ENCODE measurements at regions not wholly inside any gene's neighbourhood (a gene's known extent, or its start where the extent isn't known, plus 50 kb on each side); places are given as distances from the start of the nearest gene placed in this dataset.
"Not testable (repeated sequence)": the region's sequence is repeated elsewhere in the genome, so short reads cannot be mapped to it uniquely, and the experiment has no call there.

GRCh38 chr14:39500253-39500652 lies 68.0 kb upstream of the FBXO33 start:
- Mint-ChIP-seq H3K9me3 (peaks cover 4% of the 10 kb centered on the region), H3K4me3 (no peak overlapping the region), H3K4me1 (no peaks in the 10 kb centered on the region), H3K27me3 (ENCODE audit: low read depth) (no peaks in the 10 kb centered on the region), H3K36me3 (ENCODE audit: low read depth) (peaks cover 11% of the 10 kb centered on the region), H3K27ac (ENCODE audit: unreplicated experiment) (no peak overlapping the region)
- DNase-seq (ENCODE audit: low read depth, low spot score) = no peak
- TF ChIP-seq, protein P1, sequence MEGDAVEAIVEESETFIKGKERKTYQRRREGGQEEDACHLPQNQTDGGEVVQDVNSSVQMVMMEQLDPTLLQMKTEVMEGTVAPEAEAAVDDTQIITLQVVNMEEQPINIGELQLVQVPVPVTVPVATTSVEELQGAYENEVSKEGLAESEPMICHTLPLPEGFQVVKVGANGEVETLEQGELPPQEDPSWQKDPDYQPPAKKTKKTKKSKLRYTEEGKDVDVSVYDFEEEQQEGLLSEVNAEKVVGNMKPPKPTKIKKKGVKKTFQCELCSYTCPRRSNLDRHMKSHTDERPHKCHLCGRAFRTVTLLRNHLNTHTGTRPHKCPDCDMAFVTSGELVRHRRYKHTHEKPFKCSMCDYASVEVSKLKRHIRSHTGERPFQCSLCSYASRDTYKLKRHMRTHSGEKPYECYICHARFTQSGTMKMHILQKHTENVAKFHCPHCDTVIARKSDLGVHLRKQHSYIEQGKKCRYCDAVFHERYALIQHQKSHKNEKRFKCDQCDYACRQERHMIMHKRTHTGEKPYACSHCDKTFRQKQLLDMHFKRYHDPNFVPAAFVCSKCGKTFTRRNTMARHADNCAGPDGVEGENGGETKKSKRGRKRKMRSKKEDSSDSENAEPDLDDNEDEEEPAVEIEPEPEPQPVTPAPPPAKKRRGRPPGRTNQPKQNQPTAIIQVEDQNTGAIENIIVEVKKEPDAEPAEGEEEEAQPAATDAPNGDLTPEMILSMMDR (conservative IDR thresholded peaks at IDR 0.05) = no peak

DNA sequence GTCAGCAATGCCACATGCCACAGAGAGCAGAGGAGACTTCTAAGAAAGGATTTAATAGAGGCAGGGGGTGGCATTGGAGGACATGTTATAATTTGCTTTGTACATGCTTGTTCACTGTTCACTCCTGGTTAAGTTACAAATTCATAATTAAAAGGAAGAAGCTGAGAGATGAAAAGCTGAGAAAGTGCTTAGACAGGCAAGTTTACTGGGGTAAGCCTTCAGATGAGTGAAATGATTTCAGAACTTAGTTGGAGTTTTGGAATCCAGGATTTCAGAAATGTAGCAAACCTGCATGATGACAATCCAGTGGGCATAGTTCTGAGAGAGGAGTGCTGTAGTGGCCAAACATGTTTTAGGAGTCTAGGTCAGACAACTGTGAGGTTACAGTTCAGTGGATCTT lies 67.3 kb upstream of the FBXO33 start:
- Mint-ChIP-seq H3K4me1 (no peaks in the 10 kb centered on the region), H3K27ac (ENCODE audit: unreplicated experiment) (no peak overlapping the region), H3K4me3 (no peak overlapping the region), H3K27me3 (ENCODE audit: low read depth) (no peaks in the 10 kb centered on the region), H3K36me3 (ENCODE audit: low read depth) (peaks cover 11% of the 10 kb centered on the region), H3K9me3 (peaks cover 4% of the 10 kb centered on the region)
- TF ChIP-seq, protein P1 (conservative IDR thresholded peaks at IDR 0.05) = no peak
- DNase-seq (ENCODE audit: low read depth, low spot score) = no peak

DNA sequence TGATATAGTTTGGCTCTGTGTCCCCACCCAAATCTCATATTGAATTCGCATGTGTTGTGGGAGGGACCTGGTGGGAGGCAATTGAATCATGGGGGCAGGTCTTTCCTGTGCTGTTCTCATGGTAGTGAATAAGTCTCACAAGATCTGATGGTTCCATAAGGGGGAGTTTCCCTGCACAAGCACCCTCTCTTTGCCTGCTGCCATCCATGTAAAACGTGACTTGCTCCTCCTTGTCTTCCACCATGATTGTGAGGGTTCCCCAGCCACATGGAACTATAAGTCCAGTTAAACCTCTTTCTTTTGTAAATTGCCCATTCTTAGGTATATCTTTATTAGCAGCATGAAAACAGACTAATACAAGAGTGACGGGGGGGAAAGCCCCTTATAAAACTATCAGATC lies 65.4 kb upstream of the FBXO33 start:
- not testable (repeated sequence) for H3K27ac Mint-ChIP-seq (ENCODE audit: unreplicated experiment); DNase-seq (ENCODE audit: low read depth, low spot score); H3K4me1 Mint-ChIP-seq; H3K9me3 Mint-ChIP-seq; H3K4me3 Mint-ChIP-seq; H3K27me3 Mint-ChIP-seq (ENCODE audit: low read depth)
- peaks cover 14% of the 10 kb centered on the region for H3K36me3 Mint-ChIP-seq (ENCODE audit: low read depth)

DNA sequence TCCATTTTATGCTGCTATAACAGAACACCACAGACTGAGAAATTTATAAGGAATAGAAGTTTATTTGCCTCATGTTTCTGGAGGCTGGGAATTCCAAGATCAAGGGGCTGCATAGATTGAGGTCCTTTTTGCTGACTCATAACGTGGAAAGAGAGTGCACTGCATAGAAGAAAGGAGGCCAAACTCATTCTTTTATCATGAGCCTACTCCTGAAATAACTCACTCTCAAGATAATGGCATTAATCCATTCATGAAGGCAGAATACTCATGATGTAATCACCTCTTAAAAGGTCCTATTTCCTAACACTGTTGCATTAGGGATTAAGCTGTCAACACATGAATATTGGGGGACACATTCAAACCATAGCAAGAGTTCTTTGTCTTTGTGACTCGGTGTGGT lies 60.0 kb upstream of the FBXO33 start:
- TF ChIP-seq, protein P1 (conservative IDR thresholded peaks at IDR 0.05) = no peak
- DNase-seq (ENCODE audit: low read depth, low spot score) = no peak
- Mint-ChIP-seq H3K27me3 (ENCODE audit: low read depth) (no peaks in the 10 kb centered on the region), H3K4me3 (no peak overlapping the region), H3K9me3 (peaks cover 4% of the 10 kb centered on the region), H3K4me1 (peaks cover 23% of the 10 kb centered on the region), H3K36me3 (ENCODE audit: low read depth) (peaks cover 8% of the 10 kb centered on the region), H3K27ac (ENCODE audit: unreplicated experiment) (no peak overlapping the region)

DNA sequence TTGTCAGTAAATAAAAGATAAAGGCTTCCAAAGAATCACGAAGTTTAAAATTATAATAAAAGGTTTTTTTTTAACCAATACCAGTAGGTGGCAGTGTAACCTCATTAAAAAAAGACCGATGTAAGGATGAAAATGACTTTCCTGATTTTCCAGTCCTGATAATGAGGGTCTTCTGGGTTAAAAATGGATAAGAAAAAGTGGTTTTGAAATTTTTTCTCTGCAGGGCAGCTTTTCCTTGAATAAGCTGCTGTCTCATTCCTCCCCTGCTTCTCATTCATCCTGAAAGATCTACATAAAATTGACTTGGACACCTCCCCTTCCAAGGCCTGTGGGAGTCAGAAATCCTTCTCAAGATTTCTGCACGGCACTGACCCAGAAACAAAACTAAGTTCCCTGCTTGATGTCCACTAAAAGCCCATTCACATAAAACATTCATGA lies 58.9 kb upstream of the FBXO33 start:
- no peaks in the 10 kb centered on the region for H3K27me3 Mint-ChIP-seq (ENCODE audit: low read depth)
- H3K36me3 Mint-ChIP-seq (ENCODE audit: low read depth) = peaks cover 7% of the 10 kb centered on the region
- DNase-seq (ENCODE audit: low read depth, low spot score) = no peak
- H3K4me3 Mint-ChIP-seq = no peak overlapping the region
- H3K4me1 Mint-ChIP-seq = peaks cover 23% of the 10 kb centered on the region
- peaks cover 3% of the 10 kb centered on the region for H3K9me3 Mint-ChIP-seq
- H3K27ac Mint-ChIP-seq (ENCODE audit: unreplicated experiment) = peak overlapping the region; percentile 29
- TF ChIP-seq, protein P1 (conservative IDR thresholded peaks at IDR 0.05) = peak; percentile 81

DNA sequence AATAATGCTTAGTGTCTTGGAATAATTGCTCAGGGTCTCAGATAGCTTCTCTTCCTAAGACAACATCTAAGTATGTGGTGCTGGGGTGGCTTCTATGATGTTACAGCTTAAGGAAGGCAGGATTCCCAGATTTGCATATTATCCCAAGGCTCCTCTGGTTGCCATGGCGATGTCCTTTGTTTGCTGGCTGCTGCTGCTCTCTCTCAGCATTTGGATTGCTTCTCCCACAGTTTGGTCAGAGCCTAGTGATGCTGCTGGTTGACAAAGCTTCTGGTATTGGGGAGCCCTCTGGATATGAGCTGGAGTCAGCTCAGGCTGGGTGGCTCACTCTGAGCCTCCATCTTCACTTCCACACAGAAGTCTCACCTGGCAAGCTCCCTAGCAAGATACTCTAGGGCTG lies 56.4 kb upstream of the FBXO33 start:
- Mint-ChIP-seq H3K27ac (ENCODE audit: unreplicated experiment) (no peak overlapping the region), H3K4me1 (peaks cover 23% of the 10 kb centered on the region), H3K27me3 (ENCODE audit: low read depth) (no peaks in the 10 kb centered on the region), H3K9me3 (peaks cover 5% of the 10 kb centered on the region), H3K36me3 (ENCODE audit: low read depth) (peaks cover 3% of the 10 kb centered on the region), H3K4me3 (no peak overlapping the region)
- peak; percentile 42 for DNase-seq (ENCODE audit: low read depth, low spot score)
- TF ChIP-seq, protein P1 (conservative IDR thresholded peaks at IDR 0.05) = no peak

Measured in neural crest cell (in vitro differentiated cells).